Prostate gland (tissue), 2 donors: ENCODE measurements at regions not wholly inside any gene's neighbourhood (a gene's known extent, or its start where the extent isn't known, plus 50 kb on each side); places are given as distances from the start of the nearest gene placed in this dataset.
"Not testable (repeated sequence)": the region's sequence is repeated elsewhere in the genome, so short reads cannot be mapped to it uniquely, and the experiment has no call there.

Experiments
- CTCF ChIP-seq, 4 experiments: fragments of 200-600 bp in 2 of 4; fragments of 450-650 bp in 2 of 4; sonication (generic) in 2 of 4; IDR thresholded peaks; 1 replicate in 3 of 4; 2 replicates in 1 of 4; pipeline ENCODE4 v1.5.1; 2016 to 2019; ENCODE audit warnings: antibody characterized with exemption in 4 of 4, mild to moderate bottlenecking in 2 of 4, moderate library complexity in 2 of 4
- POLR2A ChIP-seq: fragments of 450-650 bp; IDR thresholded peaks from one replicate; pipeline ENCODE4 v1.6.1; 2016; ENCODE audit warnings: antibody characterized with exemption, mild to moderate bottlenecking

GRCh38 chr10:29366206-29366605 lies 77.3 kb downstream of the LYZL1 start:
- TF ChIP-seq CTCF (IDR thresholded peaks at IDR 0.05); POLR2A: not testable (repeated sequence)
